Stimulated activated CD4-positive, alpha-beta T cell treated with anti-CD3 and anti-CD28 coated beads, TNF-alpha, amount 100 ng/mL, for 24 hours (primary cell): ENCODE measurements at regions not wholly inside any gene's neighbourhood (a gene's known extent, or its start where the extent isn't known, plus 50 kb on each side); places are given as distances from the start of the nearest gene placed in this dataset.

Experiments
- DNase-seq, 3 experiments: peaks; one replicate each; pipeline ENCODE4 v3.0.0-alpha.2; 2020; ENCODE audit warnings: low read depth in 3 of 3

DNA sequence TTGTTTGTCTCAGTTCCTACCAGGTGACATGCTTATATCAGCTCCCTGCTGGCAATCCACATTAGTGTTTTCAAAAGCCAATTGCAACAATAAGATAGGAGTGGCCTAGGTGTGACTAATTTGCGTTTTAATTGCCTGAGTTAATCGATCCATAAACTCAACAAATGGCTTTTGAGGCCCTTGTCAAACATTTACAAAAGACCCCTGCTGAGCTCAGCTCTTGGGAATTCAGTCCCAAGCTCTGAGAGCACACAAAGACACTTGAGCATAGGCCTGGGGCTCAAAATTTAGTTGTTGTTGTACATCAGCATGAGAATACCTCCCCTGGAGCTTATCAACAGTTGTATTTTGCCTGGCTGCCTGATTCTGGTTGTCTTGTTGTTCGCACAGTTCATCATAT lies 1134.4 kb upstream of the TSPY4 start:
- no peak for DNase-seq

- DNase-seq, result no peak
Measured at GRCh38 chrY:8241144-8241543, 1096.1 kb upstream of the TSPY4 start.

- no peak for DNase-seq
Measured at GRCh38 chrY:8273807-8274206, 1063.5 kb upstream of the TSPY4 start.

- DNase-seq, result no peak
Measured at GRCh38 chrY:8305021-8305420, 1032.2 kb upstream of the TSPY4 start.

- no peak for DNase-seq
Measured at GRCh38 chrY:8324113-8324512, 1013.2 kb upstream of the TSPY4 start.

GRCh38 chrY:8326944-8327343 lies 1010.3 kb upstream of the TSPY4 start:
- no peak for DNase-seq

- DNase-seq, result no peak
Measured at GRCh38 chrY:8327708-8328354, 1009.4 kb upstream of the TSPY4 start.

GRCh38 chrY:8329431-8329830 lies 1007.8 kb upstream of the TSPY4 start:
- DNase-seq, result no peak

DNA sequence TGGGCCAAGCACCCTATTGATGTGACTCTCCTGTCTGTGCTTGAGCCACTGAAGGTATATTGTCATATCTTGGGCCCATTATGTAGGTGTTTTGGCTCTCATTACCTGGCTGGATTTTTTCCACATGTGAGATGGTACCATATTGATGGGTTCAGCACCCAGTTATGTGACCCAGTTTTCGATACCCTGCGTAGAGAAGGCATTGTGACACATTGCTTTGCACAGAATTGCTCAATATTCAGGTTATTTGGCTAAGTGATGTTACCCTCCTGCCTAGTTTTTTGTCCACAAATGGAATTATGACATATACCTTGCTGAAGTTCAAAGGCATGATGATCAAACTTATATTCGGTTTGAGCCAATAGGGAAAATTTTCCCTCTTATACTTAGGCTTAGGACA lies 1007.3 kb upstream of the TSPY4 start:
- DNase-seq, result no peak

DNA sequence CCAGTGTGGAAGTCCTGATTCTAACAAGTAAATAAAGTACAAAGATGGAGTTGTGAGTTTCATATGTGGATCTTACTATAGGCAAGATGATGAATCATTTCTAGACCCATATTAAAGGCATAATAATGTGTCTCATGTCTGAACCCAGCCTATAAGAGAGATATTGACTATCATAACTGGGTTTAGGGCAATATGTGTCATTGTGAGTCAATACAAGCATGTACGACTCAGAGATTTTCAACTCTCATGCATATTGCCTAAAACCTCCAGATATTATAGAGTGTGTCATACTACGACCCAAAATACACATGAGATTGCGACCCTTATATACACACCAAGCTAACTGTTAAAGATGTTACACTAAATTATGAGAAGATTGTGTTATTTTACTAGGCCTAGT lies 1003.9 kb upstream of the TSPY4 start:
- DNase-seq, result no peak

DNA sequence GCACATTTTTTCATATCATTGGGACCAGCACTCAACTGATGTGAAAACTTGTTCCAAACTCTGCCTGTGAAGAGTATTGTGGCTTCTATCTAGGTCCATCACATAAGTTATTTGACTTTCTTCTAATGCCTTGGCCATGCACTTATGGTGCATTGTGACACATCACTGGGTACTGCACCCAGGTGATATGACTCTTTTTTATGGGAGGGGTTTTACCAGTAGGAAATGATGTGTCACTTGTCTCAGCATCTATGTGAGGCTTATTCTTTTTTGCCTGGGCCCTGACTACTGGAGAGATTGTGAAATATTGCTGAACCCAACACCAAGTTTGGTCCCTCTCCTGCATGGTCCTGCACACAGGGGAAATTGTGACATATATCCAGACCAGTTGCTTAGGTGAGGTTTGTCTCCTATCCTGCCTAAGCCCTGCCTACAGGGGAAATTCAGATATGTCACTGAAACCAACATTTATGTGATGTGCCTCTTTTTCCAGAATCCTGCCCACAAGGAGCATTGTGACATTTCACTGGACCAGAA lies 1001.9 kb upstream of the TSPY4 start:
- no peak for DNase-seq

DNA sequence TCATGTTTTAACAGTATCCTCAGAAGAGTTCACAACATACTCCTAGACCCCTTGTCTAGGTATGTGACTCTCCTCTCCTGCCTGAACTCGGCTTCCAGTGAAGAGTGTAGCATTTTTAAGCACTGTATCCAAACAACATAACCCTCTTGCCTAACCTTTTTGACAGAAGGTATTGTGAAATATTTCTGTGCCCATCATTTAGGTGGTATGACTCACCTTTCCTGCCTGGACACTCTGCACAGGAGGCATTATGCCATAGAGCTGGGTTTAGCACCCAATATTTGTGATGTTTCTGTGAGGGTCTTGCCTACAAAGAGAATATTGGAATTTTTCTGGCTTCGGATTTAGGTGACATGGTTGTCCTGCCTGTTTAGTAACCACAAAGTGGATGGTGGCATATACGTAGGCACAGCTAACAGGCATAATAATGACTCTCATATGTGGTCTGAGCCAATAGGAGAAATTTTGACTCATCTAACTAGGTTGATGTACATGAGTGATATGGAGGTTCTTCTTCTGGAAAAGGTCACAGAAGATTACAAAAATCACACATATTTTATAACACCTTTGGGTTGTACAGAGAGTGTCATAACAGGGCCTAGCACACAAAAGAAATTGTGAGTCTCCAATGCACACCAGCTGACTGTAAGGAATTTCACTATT lies 1001.0 kb upstream of the TSPY4 start:
- DNase-seq, result no peak

GRCh38 chrY:8341000-8341399 lies 996.3 kb upstream of the TSPY4 start:
- DNase-seq, result no peak

- DNase-seq, result no peak
Measured at GRCh38 chrY:8342173-8342572, 995.1 kb upstream of the TSPY4 start.

DNA sequence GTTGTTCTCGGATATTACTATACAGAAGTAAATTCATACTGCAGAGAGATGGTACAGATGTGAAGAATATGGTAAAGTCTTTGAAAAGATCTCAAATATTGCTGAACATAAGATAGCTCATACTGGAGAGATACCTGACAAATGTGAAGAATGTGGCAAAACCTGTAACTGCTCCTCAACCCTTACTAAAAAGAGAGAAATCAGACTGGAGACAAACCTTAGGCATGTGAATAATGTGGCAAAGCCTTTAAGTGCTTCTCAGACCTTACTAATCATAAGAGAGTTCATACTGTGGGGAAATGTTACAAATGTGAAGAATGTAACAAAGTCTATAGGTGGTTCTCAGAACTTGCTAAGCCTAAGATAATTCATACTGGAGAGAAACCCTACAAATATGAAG lies 986.0 kb upstream of the TSPY4 start:
- DNase-seq, result no peak

DNA sequence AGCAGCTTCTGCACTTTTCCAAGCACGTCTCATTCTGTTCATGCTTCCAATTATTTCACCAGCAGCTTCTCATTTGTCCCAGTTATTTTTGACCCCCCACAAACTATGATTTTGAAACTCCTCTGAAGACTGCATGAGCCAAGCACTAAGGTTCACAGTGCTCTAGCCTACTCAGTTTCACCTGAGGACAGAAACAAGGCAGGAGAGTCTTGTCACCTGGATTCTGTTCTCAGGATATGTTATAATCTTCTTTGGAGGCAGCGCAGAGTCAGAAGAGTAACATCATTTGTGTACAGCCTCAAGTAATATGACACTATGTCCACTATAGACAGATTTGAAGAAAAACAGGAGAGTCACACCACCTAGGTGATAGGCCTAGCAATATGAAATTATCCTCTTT lies 985.1 kb upstream of the TSPY4 start:
- DNase-seq, result no peak

DNA sequence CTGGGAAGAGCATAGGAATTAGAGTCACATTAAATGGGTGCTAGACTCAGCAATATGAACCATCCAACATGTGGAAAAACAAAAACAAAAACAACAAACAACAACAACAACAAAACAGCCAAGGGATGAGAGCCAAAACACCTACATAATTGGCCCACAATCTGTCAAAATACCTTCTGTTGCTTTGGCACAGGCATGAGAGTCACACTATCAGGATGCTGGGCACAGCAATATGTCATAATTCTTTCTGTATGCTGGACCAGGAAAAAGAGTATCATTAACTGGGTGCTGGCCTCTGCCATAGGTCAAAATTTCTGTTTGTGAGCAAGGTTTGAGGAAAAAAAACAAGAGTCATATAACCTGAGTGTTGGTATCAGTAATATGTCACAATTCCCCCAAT lies 979.1 kb upstream of the TSPY4 start:
- DNase-seq, result no peak

DNA sequence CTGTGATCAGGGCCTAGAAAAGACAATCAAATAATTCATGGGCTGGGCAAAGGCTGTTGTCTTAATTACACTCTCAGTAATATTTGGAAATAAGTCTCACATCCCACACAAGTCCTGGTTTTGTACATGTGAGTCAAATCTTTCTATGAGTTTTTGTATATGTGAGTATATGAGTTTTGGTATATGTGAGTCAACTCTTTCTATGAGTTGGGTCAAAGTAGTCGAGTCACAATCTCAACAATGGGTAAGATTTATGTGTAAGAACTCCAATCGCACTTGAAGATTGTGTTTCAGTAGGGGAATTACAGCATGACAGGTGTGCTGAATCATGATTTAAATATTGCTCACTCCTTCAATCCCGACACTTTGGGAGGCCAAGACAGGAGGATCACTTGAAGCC lies 975.5 kb upstream of the TSPY4 start:
- no peak for DNase-seq

DNA sequence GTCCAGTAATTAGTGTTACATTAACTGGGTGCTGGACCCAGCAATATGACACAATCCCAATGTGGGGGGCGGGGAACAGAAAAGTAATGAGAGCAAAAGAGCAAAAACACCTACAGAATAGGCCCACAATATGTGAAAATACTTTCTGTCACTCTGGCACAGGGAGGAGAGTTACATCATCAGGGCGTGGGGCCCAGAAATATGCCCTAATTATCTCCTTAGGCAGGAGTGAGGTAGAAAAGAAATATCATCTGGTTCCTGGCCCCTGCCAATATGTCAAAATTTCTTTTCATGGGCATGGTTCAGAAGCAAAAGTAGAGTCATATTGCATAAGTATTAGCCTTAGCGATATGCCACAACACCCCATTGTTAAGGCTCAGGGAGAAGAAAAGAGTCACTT lies 959.8 kb upstream of the TSPY4 start:
- no peak for DNase-seq

DNA sequence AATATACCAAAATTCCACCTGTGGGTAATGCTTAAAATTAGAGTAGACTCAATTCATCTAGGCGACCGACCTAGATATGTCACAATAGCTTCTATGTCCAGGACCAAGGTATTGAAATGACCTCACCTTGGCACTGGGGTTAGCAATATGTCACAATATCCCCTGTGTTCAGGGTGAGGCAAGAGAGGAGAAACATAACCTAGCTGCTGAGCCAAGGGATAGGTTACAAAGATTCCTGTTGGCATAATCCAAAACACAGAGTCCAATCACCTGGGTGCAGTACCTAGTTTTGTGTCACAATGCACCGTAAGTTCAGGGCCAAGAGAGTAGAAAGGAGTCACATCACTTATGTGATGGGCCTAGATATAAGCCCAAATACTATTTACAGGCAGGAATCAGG lies 957.5 kb upstream of the TSPY4 start:
- DNase-seq, result no peak

GRCh38 chrY:8381425-8381824 lies 955.8 kb upstream of the TSPY4 start:
- peak in 1 of 3 experiments; percentile 0 for DNase-seq

DNA sequence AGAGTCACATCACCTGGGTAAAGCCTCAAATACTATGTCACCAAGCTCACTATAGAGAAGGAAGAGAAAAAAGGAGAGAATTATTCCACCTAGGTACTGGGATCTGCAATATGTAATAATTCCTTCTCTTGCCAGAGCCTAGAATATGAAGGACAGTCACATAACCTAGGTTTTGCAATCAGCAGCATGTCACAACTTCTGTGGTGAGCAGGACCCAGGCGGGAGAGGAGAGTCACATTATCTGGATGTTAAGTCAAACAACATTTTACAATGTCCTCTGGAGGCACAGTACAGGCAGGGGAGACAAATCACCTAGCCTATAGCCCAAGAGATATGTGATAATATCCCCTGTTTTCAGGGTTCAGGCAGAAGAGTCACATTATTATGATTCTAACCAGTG lies 951.2 kb upstream of the TSPY4 start:
- no peak for DNase-seq

- no peak for DNase-seq
Measured at GRCh38 chrY:8388512-8388911, 948.8 kb upstream of the TSPY4 start.

- no peak for DNase-seq
Measured at GRCh38 chrY:8390310-8390709, 947.0 kb upstream of the TSPY4 start.
